Ishikawa (cell line): ENCODE measurements at regions not wholly inside any gene's neighbourhood (a gene's known extent, or its start where the extent isn't known, plus 50 kb on each side); places are given as distances from the start of the nearest gene placed in this dataset.

ENCODE experiments used
- CEBPB ChIP-seq: IDR thresholded peaks from 2 replicates; pipeline ENCODE4 v1.6.1; 2012
- CREB1 ChIP-seq: IDR thresholded peaks from 2 replicates; pipeline ENCODE4 v1.6.1; 2012; ENCODE audit warnings: low read depth
- EGR1 ChIP-seq: IDR thresholded peaks from 2 replicates; pipeline ENCODE4 v1.6.1; 2012
- EP300 ChIP-seq: IDR thresholded peaks from 2 replicates; pipeline ENCODE4 v1.6.1; 2012; ENCODE audit warnings: borderline replicate concordance
- FOXM1 ChIP-seq: IDR thresholded peaks from 2 replicates; pipeline ENCODE4 v1.6.1; 2012; ENCODE audit warnings: low read depth, borderline replicate concordance
- NFIC ChIP-seq: IDR thresholded peaks from 2 replicates; pipeline ENCODE4 v1.6.1; 2012
- RAD21 ChIP-seq: IDR thresholded peaks from 2 replicates; pipeline ENCODE4 v1.6.1; 2012; ENCODE audit warnings: low read depth
- REST ChIP-seq: IDR thresholded peaks from 2 replicates; pipeline ENCODE4 v1.6.1; 2012; ENCODE audit warnings: low read depth, mild to moderate bottlenecking
- TAF1 ChIP-seq: IDR thresholded peaks from 2 replicates; pipeline ENCODE4 v1.6.1; 2012; ENCODE audit warnings: low read depth, mild to moderate bottlenecking
- TCF12 ChIP-seq: IDR thresholded peaks from 2 replicates; pipeline ENCODE4 v1.6.1; 2012; ENCODE audit warnings: low read depth
- TEAD4 ChIP-seq: IDR thresholded peaks from 2 replicates; pipeline ENCODE4 v1.6.1; 2012
- YY1 ChIP-seq: IDR thresholded peaks from 2 replicates; pipeline ENCODE4 v1.6.1; 2012; ENCODE audit warnings: low read depth
- ZBTB7A ChIP-seq: IDR thresholded peaks from 2 replicates; pipeline ENCODE4 v1.6.1; 2012; ENCODE audit warnings: low read depth
- TF ChIP-seq, protein P1 (sequence below): IDR thresholded peaks from 2 replicates; pipeline ENCODE4 v1.6.1; 2012
- TF ChIP-seq, protein P2 (sequence below): IDR thresholded peaks from 2 replicates; pipeline ENCODE4 v1.6.1; 2012

DNA sequence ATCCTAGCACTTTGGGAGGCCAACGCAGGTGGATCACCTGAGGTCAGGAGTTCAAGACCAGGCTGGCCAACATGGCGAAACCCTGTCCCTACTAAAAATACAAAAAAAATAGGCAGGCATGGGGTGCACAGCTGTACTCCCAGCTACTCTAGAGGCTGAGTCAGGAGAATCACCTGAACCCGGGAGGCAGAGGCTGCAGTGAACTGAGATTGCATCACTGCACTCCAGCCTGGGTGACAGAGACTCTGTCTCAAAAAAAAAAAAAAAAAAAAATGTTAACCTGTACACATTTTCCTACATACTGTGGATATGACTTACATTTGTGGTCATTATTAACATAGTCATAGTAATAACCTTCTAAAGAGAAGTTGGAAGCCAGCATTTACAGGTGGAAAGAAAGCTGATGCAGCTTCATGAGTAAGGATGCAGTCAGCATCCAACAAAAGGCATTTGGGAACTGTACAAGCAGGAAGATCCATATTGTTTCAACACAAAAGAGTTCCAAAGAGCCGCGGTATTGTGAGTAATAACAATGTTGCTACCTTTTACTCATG is 186.2 kb downstream of the GPX5 start:
- TF ChIP-seq RAD21 = no peak
- no peak for TF ChIP-seq TCF12
- no peak for TF ChIP-seq EGR1
- no peak for TF ChIP-seq TAF1
- no peak for TF ChIP-seq CEBPB
- no peak for TF ChIP-seq EP300
- TF ChIP-seq ZBTB7A = no peak

GRCh38 chr6:28712982-28713381 is 187.3 kb downstream of the GPX5 start:
- TF ChIP-seq EGR1 (no peak), ZBTB7A (no peak), FOXM1 (no peak), YY1 (no peak), TAF1 (no peak), NFIC (no peak)
- TF ChIP-seq, protein P1, sequence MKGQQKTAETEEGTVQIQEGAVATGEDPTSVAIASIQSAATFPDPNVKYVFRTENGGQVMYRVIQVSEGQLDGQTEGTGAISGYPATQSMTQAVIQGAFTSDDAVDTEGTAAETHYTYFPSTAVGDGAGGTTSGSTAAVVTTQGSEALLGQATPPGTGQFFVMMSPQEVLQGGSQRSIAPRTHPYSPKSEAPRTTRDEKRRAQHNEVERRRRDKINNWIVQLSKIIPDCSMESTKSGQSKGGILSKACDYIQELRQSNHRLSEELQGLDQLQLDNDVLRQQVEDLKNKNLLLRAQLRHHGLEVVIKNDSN = no peak
- TF ChIP-seq, protein P2, sequence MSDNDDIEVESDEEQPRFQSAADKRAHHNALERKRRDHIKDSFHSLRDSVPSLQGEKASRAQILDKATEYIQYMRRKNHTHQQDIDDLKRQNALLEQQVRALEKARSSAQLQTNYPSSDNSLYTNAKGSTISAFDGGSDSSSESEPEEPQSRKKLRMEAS = no peak

GRCh38 chr6:28719275-28719940 is 193.7 kb downstream of the GPX5 start:
- TF ChIP-seq TAF1 (no peak), TCF12 (no peak), EP300 (no peak), YY1 (no peak), TEAD4 (no peak), CEBPB (no peak), RAD21 (no peak)
- TF ChIP-seq, protein P2 = peak; percentile 36; the same call in 1 of the 2 replicates

DNA sequence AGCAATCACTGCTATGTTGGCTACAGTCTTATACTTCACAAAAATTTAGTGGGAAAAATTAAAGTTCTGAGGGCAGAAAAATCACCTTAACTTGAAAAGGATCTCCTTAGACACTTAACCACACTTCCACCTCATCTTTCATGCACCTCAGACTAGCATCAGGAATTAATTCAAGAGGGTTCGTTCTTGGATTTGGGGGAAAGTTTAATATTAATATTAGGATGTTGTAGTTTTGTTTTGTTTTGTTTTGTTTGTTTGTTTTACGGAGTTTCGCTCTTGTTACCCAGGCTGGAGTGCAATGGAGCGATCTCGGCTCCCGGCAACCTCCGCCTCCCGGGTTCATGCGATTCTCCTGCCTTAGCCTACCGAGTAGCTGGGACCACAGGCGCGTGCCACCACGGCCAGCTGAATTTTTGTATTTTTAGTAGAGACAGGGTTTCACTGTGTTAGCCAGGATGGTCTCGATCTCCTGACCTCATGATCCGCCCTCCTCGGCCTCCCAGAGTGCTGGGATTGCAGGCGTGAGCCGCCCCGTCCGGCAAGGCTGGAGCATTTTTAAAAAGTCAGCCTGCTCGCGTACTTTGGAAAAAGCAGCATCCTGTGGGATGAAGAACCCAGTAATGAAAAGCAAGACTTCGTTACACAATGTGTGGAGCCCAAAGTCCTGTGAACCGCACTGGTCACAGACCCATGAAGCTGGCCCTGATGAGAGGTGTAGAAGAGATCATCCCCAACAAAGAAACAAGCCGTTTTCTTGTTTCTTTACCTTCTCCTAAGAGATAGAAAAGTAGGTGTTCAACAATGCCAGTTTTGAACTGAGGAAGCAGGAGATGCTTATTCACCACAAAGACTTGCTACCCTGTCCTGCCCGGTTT is 194.9 kb downstream of the GPX5 start:
- TF ChIP-seq TEAD4 (no peak), EP300 (no peak), EGR1 (no peak), RAD21 (no peak), NFIC (no peak), CEBPB (no peak), YY1 (no peak), TAF1 (no peak), FOXM1 (no peak)

DNA sequence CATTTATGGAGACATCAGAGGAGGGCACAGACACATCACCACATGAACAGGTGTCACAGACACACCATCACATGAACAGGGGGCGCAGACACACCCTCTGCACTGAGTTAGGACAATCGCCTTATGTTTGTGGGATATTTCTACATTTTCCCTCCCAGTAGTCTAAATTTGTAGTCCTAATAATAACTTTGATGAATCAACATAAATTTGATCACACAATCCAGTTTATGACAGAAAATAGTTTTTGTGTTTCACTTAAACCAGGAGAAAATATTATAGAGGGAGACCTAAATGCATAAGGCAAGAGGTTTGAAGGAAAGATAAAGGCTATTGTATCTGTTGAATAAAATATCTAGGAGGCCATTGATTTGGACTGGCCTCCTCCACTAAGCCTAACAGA is 195.7 kb downstream of the GPX5 start:
- TF ChIP-seq CREB1 = no peak
- no peak for TF ChIP-seq REST
- TF ChIP-seq TAF1 = no peak
- TF ChIP-seq, protein P2 = no peak
- TF ChIP-seq FOXM1 = no peak
- no peak for TF ChIP-seq RAD21

GRCh38 chr6:28724395-28724794 is 198.7 kb downstream of the GPX5 start:
- TF ChIP-seq FOXM1 (no peak), EGR1 (no peak), TAF1 (no peak), REST (no peak), YY1 (no peak), CEBPB (no peak), RAD21 (no peak), EP300 (no peak), ZBTB7A (no peak), CREB1 (no peak), TCF12 (no peak), NFIC (no peak)
- TF ChIP-seq, protein P1 = no peak
- TF ChIP-seq, protein P2 = no peak
